ENCODE measurements at regions not wholly inside any gene's neighbourhood (a gene's known extent, or its start where the extent isn't known, plus 50 kb on each side); places are given as distances from the start of the nearest gene placed in this dataset.
"Not testable (repeated sequence)": the region's sequence is repeated elsewhere in the genome, so short reads cannot be mapped to it uniquely, and the experiment has no call there.

DNA sequence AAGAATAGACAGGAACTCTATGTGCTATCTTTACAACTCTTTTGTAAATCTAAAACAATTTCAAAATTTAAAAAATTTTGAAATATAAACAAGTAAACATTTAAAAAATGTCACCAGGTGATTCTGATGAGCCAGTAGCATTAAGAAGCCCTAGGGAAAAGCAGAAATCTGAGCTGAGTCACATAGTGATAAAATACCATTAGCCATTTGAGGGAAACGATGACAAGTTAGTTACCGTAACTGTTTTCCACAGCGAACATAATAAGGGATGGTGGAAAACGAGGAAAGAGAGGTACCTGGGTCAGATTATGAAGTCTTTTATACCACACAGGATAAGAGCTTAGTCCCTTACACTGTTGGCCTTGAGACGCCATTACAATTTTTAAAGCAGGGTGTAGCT lies 55.5 kb downstream of the PRR15 start:
- no peak for DNase-seq

- DNase-seq = no peak
These were observed 56.4 kb downstream of the PRR15 start for GRCh38 chr7:29619848-29620555.

DNA sequence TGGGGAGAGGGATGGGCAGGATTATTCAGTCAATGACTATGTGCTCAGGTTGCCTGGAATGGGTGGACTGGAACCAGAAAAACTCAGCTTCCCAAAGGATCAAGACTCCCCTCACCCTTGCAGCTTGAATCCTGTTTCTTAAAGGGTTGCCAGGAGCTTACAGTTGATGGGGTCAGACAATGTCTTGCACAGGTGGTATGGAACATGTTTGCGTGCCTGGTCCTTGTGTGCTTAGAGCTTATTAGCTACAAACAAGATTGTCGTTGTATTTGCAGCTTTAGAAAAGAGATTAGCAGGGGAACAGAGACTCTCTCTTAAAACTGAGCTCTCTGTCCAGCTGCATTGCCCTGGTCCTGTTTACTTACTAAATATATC lies 56.9 kb downstream of the PRR15 start:
- no peak for DNase-seq

- DNase-seq = no peak
These were observed 59.0 kb downstream of the PRR15 start for GRCh38 chr7:29622335-29623265.

DNA sequence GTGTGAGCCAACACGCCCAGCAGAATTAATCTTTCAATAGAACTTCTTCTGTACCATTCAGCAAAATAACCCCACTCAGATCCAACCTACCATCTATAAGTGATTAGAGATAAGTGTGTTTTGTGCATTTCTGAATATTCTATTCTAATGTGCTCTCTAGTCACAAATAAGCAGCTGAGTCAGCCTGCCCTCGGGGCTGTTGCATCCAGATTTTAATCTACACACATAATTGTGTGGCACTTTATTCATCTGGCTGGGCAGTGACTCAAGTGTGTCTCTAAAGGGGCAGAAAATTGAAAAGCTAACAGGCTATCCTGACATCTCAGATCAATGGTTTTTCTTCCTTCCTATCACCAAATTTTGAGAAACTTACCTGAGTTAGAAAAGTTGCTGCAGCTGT lies 60.3 kb downstream of the PRR15 start:
- DNase-seq = no peak

DNA sequence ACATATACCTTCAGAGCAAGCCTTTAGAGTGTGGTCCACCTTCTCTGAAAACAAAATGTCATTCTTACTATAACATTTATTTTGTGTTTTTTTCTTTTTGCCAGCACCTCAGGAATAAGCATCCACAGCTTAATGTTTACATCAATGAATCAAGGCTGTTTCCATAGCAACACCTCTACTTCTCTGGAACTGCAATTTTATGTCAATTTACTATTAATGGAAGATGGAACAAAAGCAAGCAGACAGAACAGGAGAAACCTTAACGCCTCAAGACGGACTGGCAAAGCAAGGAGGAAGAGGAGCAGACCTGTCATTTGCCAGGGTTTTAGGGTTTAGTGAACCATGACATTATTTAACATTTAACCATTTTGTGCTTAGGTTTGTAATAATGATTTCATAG lies 63.1 kb downstream of the PRR15 start:
- no peak for DNase-seq

GRCh38 chr7:29627631-29628030 lies 64.0 kb downstream of the PRR15 start:
- no peak for DNase-seq

GRCh38 chr7:29629507-29629906 lies 65.9 kb downstream of the PRR15 start:
- no peak for DNase-seq

DNA sequence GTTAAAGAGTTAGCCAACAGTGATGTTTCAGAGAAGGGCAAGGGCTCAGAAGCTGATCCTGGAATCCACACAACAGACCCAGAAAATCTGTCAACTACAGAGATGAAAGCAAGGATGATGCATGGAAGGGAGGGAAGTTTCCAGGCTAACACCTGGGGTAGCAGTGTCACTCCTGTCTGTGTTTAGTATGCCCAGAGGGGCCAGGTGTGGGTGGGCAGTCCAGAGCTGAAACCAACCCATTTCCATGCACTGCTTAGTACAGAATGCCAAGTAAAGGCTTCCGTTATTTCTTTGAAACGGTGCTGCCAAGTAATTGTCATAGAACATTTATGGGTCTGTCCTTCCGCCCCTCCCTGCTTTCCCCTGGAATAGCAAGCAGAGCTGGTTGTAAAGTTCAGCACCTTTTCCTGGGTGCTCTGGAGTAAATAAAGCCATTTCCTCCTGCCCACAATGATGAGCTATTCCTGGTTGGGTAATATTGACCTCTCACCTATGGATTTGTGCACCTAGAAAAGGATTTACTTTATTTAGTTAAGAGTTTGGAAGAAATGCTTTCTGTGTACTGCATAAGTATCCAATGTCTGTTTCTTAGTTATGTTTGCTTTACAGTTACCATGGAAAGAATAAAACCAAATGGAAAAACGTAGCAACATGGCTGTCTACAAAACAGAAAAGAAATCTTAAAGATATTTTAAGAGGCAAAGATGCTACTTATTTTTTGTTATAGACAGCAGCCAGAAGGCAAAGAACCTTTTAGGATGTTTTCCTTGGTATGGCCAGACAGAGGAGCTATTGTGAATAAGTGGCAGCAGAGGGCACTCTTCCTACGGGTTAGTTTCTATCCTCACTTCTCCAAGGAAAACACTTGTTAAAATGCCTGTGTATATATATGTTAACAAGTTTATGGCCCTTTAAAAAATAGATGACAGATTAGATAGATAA lies 71.7 kb downstream of the PRR15 start:
- not testable (repeated sequence) for DNase-seq

- no peak for DNase-seq
These were observed 72.3 kb downstream of the PRR15 start for GRCh38 chr7:29636009-29636351.

DNA sequence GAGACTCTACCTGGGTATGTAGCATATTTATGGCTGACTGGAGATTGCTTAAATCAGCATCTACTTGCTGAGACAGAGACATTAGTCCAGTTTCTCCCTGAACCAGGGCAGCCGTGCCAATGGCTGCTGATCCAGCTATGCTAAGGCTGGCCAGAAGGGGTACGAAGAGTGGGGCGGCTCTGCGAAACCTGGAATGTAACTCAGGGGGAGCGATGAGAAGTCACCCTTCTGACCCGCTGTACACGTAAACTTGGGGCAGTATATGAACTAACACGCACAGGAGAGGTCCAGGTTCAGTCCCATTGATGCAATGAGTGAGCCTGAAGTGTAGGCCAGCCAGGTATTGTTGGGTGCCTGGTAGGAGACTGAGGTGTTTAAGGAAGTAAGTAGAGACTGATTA lies 73.7 kb downstream of the PRR15 start:
- no peak for DNase-seq

DNA sequence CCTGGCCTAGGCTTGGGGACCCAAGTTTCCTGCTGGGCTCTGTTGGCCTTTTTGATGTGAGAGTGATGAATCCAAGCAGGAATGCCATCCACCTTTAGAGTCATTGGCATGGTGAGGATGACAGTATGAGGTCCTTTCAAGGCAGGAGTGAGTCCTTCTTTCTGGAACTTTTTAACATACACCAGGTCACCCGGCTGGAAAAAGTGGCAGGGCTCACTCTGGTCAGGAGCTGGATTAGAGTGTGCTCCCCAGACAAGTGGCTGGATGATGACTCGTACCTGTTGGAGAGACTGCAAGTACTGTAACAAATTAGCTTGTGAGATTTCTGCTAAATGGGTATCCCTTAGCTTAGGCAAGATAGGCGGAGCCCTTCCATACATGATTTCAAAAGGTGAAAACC lies 75.2 kb downstream of the PRR15 start:
- DNase-seq = not testable (repeated sequence)

GRCh38 chr7:29639386-29639785 lies 75.8 kb downstream of the PRR15 start:
- DNase-seq = no peak

GRCh38 chr7:29639886-29640595 lies 76.4 kb downstream of the PRR15 start:
- DNase-seq = no peak

- no peak for DNase-seq
These were observed 78.0 kb downstream of the PRR15 start for GRCh38 chr7:29641651-29642050.

DNA sequence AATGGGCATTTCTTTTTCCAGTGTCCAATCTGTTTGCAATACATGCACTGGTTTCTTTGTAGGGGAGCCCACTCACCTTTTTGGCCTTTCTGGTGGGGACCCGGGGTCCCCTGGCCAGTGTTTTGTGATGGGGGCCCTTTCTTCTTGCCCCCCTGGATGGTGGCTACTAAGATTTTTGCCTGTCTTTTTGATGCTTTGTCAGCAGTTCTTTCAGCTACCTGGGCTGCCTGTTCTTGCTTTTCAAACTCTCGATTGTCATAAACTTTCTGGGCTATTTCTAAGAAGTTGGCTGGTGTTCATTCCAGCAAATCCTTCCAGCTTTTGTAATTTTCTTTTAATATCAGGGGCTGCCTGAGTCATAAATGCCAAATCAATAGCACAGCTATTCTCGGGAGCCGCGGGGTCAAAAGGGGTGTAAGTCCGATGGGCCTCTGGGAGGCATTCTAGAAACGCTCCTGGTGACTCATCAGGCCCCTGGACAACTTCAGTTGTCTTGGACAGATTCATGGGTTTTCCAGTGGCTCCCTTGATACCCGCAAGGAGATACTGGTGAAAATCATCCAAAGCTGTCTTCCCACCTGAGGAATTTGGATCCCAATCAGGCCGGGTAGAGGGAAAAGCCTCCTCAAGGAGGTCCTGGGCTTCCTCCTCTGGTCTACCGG lies 79.0 kb downstream of the PRR15 start:
- DNase-seq = no peak

DNA sequence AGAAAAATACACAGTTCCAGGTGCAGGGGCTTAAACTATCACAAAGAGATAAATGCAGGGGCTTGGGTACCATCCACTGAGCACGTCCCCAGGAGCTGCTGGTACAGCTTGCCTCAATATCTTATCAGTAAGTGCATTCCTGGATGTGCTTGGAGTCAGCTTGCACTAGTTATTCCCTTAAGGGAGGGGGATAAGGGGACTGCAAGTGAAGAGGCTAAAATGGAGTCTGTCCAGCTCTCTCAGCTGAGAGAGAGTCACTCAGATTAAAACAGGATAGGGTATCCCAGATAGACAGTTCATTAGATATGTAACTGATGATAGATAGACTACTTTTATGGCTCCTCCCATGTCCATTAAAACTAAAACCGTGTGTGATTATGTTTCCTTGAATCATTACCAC lies 82.5 kb downstream of the PRR15 start:
- DNase-seq = not testable (repeated sequence)

DNA sequence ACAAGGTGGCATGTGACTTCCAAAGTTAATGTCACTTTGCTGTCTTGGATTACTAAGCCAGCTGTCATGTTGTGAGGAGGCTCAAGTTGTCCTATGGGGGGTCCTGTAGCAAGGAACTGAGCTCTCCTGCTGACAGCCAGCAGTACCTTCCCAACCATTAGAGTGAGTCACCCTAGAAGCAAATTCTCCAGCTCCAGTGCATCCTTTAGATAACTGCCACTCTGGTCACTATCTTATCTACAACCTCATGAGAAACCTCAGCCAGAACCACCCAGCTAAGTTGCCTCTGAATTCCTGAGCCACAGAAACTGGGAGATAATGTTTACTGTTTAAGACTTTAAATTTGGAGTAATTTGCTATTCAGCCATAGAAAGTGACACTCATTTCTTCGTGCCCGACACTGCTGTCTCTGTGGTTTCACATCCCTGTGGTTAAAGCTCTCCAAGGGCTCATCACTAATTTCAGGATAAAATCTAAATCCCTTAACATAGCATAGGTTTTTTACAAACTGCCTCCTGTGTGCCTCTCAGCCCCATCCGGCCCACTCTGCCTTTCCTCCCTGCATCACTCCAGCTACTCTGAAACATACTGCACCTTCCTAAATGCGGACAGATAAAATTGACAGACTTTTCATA lies 83.5 kb downstream of the PRR15 start:
- no peak for DNase-seq

DNA sequence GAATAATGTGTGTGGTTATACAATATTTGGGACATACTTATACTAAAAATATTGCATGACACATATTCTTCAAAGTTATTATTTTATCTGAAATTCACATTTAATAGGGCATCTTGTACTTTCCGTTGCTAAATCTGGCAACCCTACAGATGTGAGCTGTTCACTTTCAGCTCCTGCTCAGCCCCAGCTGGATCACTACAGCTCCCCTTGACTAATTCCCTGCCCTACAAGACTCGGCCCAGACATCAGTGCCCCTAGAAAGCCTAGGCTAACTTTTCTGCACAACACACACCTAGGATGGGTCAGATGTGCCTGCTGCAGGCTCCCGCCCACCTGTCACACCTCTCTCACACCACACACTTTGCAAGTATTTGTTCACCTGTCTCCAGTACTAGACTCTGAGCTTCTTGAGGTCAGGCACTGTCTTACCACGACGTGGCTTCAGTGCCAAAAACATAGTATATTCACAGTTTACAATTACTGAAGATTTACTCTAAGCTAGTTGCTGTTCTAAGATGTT lies 84.1 kb downstream of the PRR15 start:
- DNase-seq = not testable (repeated sequence)

GRCh38 chr7:29649028-29649716 lies 85.5 kb downstream of the PRR15 start:
- no peak for DNase-seq

- no peak for DNase-seq
These were observed 86.2 kb downstream of the PRR15 start for GRCh38 chr7:29649876-29650275.
